ENCODE measurements at regions not wholly inside any gene's neighbourhood (a gene's known extent, or its start where the extent isn't known, plus 50 kb on each side); places are given as distances from the start of the nearest gene placed in this dataset.
"Not testable (repeated sequence)": the region's sequence is repeated elsewhere in the genome, so short reads cannot be mapped to it uniquely, and the experiment has no call there.

DNA sequence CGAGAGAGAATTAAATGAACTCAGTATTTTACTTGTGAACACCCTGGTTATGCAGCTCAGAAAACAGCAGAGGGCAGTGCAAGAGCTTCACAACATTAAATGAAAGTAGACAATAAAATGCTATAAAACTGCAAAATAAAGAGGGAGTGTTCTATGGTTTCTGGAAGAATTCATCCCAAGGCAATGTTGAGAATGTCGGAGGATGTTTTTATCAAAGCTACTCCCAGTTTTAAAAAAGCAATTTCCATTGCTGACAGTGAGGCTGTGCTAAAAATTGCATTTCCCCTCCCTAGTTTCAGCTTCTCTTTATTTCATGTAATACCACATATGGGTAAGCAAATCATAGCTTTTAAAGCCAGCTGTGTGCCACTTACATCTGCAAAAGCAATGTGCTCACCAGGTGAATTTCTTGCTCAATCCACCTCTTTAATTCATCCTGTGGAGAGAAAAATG lies 296.8 kb downstream of the RAB38 start:
- no peak for DNase-seq (ENCODE audit: low read depth in 2 of 2)

GRCh38 chr11:87871056-87871455 lies 304.2 kb downstream of the RAB38 start:
- DNase-seq (ENCODE audit: low read depth in 2 of 2) = no peak

DNA sequence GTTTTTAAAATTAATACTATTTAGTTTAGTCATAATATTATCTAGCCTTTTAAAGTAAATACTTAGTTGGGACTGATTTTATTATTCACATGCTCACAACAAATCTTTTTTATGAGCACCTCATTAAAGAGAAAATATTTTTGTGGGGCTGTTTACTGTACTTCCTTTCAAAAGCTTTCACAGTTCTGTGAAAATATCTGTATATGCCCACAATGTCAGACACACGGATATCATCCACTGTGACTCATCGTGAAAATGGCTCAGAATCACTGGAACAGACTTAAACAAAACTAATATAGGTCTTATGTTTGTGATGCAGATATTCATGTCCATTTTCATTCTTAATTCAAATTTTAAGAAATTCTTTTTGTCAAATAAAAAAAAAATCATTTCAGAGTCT lies 305.2 kb downstream of the RAB38 start:
- no peak for DNase-seq (ENCODE audit: low read depth in 2 of 2)

DNA sequence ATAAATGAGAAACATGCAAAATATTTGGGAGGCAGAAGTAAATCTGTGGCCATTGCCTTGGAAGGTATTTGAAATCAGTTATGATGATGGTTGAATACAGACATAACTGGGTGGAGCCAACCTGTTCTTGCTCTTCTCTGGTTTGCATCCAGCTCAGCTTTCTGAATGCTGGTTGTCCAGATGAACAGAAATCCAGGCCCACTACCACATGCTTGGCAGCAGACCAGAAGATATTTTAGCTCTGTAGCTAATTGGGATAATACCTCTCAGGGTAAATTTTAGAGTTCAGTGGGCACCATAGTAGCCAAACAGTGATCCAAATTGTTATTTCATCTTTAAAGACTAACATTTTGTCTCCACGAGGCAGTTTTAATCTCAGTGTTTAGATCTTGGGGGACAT lies 308.3 kb downstream of the RAB38 start:
- DNase-seq (ENCODE audit: low read depth in 2 of 2) = no peak

DNA sequence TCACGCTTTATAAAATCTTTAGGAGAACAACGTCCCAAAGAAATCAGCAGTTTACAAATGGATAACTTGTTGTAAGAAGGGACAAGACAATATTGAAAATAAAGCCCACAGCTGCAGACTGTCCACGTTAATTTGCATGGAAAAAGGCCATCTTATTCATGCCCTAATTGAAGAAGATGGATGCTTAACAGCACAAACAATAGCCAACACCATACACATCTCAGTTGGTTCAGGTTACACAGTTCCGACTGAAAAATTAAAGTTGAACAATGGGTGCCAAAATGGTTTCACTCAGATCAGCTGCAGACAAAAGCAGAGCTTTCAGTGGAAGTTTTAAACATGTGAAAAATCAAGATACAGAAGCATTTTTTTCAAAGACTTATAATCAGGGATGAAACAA lies 314.2 kb downstream of the RAB38 start:
- no peak for DNase-seq (ENCODE audit: low read depth in 2 of 2)

- DNase-seq (ENCODE audit: low read depth in 2 of 2) = no peak
Observed at GRCh38 chr11:87859636-87860035, 315.6 kb downstream of the RAB38 start.

- no peak for DNase-seq (ENCODE audit: low read depth in 2 of 2)
Observed at GRCh38 chr11:87851827-87852226, 323.4 kb downstream of the RAB38 start.

DNA sequence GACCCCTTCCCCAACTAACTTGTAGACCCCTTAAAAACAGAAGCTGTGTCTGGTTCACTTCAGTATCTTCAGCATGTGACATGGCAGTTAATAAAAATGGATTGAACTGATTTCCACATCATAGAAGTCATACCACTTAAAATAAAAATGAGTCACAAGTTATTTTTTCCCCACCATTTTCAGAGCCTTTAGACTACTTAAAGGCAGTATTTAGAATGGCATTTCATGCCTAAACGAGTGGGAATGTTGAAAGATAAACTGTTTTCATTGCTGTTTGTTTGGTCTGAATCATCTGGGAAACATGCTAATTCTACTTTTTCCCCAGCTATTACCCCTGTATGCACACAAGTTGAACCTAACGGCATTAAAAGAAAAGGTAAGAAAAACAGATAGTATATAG lies 324.0 kb downstream of the RAB38 start:
- no peak for DNase-seq (ENCODE audit: low read depth in 2 of 2)

GRCh38 chr11:87849216-87849615 lies 326.0 kb downstream of the RAB38 start:
- no peak for DNase-seq (ENCODE audit: low read depth in 2 of 2)

DNA sequence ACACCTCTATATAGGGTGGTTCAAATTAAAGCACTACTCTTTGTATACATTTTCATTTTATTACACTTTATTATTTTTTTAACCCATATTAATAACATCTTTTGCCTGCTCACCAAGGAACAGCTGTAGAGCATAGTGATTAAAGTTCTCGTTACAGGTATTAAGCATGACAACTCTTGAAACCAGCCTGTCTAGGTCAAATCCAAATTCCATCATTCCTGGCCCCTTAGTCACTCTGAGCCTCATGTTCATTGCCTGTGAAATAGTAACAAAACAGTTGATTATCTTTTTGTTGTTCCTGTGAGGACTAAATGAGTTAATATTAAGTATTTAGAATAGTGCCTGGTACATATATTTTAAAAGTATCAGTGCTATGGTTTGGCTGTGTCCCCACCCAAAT lies 334.5 kb downstream of the RAB38 start:
- DNase-seq (ENCODE audit: low read depth in 2 of 2) = no peak

- DNase-seq (ENCODE audit: low read depth in 2 of 2) = no peak
Observed at GRCh38 chr11:87832211-87832610, 343.0 kb downstream of the RAB38 start.

GRCh38 chr11:87820011-87820410 lies 355.2 kb downstream of the RAB38 start:
- DNase-seq (ENCODE audit: low read depth in 2 of 2) = no peak

DNA sequence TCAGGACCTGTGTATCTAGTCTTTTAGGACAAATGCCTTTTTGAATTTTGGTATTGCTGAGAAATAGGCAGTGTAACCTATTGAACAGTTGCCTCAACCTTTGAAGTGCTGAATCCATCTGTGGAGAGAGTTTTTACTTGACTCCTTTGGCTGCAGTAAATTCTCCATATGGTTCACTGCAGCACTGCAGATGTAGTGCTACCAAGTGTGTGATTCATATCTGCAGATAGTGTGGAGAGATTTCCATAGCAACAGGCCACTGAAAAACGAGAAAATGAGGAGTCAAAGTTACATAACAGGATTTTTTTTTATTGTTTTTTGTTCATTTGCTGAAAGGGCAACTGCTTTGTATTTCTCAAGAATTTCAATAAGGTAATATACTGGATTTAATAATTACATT lies 356.1 kb downstream of the RAB38 start:
- no peak for DNase-seq (ENCODE audit: low read depth in 2 of 2)

- DNase-seq (ENCODE audit: low read depth in 2 of 2) = no peak
Observed at GRCh38 chr11:87812571-87813365, 362.5 kb downstream of the RAB38 start.

- no peak for DNase-seq (ENCODE audit: low read depth in 2 of 2)
Observed at GRCh38 chr11:87810486-87810885, 364.8 kb downstream of the RAB38 start.

- no peak for DNase-seq (ENCODE audit: low read depth in 2 of 2)
Observed at GRCh38 chr11:87809256-87809655, 366.0 kb downstream of the RAB38 start.

DNA sequence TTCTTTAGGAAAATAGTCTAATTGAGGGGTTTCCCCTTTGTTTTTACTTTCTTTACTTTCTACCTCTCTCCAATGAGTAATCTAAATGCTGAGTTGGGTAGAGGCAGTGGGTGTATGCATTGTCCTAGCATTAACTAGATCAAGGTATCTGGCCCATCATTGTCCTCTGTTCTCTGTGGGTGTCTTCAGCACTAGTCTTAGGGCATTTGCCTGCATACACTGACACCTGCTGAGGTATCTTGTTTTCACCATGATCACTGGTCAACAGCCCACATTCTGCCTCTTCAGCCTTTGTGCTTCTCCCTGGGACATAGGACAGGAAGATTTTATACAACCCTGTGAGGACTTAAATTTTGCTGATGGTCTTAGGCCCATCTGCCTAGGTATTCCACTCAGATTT lies 371.1 kb downstream of the RAB38 start:
- DNase-seq (ENCODE audit: low read depth in 2 of 2) = no peak

DNA sequence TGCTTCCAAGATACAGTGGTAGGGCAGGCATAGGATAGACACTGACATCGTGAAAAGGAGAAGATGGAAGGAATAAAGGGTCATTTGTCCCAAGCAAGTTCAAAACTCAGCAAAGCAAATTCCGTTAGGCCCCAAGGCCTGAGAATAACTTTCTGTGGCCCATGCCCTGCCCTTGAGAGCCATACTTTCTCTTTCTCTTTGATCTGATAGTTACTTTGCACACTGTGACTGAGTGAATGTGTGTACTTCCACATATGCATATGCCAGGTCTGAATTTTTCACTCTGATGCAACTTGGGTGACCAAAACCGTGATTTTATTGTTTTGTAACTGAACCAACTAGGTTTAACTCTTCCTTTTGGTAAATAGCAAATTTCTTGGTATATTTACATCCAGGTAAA lies 371.5 kb downstream of the RAB38 start:
- DNase-seq (ENCODE audit: low read depth in 2 of 2) = no peak

DNA sequence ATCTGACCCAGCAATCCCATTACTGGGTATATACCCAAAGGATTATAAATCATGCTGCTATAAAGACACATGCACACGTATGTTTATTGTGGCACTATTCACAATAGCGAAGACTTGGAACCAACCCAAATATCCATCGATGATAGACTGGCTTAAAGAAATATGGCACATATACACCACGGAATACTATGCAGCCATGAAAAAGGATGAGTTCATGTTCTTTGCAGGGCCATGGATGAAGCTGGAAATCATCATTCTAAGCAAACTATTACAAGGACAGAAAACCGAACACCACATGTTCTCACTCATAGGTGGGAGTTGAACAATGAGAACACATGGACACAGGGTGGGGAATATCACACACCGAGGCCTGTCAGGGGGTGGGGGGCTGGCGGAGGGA lies 390.4 kb downstream of the RAB38 start:
- DNase-seq (ENCODE audit: low read depth in 2 of 2) = not testable (repeated sequence)

DNA sequence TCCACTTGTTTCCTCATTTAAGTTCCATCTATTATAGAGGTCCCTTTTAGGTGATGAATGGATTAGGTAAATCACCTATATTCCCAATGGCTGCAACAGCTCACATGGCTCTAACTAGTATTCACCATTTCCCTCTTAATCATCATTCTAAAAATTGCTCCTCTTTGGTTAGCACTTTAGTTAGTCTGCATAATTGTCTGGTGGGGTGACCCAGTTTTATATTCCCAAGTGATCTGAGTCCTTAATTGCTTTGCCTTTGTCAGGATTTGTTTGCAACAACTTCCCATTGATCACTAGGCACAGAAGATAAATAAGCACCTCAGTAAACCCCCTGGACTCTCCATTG lies 395.2 kb downstream of the RAB38 start:
- no peak for DNase-seq (ENCODE audit: low read depth in 2 of 2)

DNA sequence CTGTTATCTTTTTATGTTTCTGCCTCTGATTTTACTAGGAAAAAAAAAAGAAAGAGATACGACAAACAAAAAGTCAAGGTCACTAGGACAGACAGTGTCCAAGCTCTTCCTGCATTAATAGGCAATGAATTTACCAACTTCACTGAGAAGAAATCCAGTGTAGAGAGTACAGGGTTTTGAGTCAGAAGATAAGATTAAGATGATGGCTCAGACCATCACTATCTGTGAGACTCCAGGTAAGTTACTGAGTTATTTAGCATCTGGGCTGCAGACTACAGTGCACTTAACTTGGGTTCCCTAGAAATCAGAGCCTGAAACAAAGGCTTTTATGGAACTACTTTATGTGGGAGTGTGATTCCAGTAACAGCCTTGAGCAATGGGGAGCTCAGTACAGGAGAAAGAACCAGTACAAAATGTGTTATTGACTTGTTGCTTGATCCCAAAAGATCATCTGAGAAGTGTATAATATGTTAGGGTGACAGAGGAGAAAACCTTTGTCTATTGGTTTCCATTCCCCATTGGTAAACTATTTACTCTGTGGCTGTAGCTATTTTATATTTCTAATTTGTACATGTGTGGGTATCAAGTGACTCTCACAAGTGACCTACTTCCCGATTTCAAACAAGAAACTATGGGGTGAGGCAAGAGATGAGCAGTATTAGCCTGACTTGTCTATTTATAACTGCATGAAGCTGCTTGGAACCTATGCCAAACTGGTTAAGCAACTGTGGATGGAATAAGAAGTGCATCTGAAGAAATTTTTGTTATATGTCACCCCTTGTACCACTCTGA lies 395.8 kb downstream of the RAB38 start:
- no peak for DNase-seq (ENCODE audit: low read depth in 2 of 2)

DNA sequence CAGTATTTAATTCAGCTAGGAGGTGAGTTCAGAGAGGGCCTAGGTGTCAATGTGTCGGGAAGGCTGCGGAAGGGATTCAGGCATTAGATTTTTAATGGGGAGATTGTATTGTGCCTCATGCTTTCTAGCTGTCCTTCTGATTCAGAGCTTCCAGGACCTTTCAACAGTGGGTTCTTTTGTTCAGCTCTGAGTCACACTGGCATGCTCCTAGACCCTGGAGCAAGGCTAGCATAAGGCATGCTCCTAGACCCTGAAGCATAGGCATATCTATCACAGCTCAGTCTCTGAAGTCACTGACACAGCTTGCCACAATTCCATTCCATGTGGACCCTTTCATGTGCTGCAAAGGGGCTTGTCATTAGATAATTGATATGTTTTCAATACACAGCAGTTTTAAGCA lies 396.9 kb downstream of the RAB38 start:
- DNase-seq (ENCODE audit: low read depth in 2 of 2) = no peak

GRCh38 chr11:87775036-87775435 lies 400.2 kb downstream of the RAB38 start:
- DNase-seq (ENCODE audit: low read depth in 2 of 2) = no peak
